HEK293 (cell line): ENCODE measurements at regions not wholly inside any gene's neighbourhood (a gene's known extent, or its start where the extent isn't known, plus 50 kb on each side); places are given as distances from the start of the nearest gene placed in this dataset.
A peak's percentile ranks its signal among the peaks of the same experiment; 100 is the strongest.

ENCODE experiments used
- CTCF ChIA-PET: fragments of 350-600 bp; formaldehyde crosslinking; extraction: SDS; loops from one replicate; lab custom pipeline; 2021; ENCODE audit warnings: antibody characterized with exemption; lab: Yijun Ruan, JAX
- POLR2A ChIA-PET: fragments of 300-600 bp; formaldehyde crosslinking; extraction: SDS; loops from one replicate; lab custom pipeline; 2020; ENCODE audit warnings: antibody characterized with exemption, inconsistent platforms; lab: Yijun Ruan, JAX
- H3K27ac ChIP-seq: fragments of 200-500 bp; sonication (Bioruptor generic); 2 replicates; pipeline ENCODE4 v1.5.1; 2014; ENCODE audit warnings: low read depth, low read length, control low read depth, inconsistent platforms; ENCODE audit errors: extremely low read depth
- H3K36me3 ChIP-seq, 2 experiments: fragments of 200-500 bp in 1 of 2; sonication (Bioruptor generic) in 1 of 2; 1 replicate in 1 of 2; 2 replicates in 1 of 2; pipeline ENCODE4 v1.5.1; 2014 to 2017; ENCODE audit warnings: inconsistent platforms in 2 of 2, low read length in 2 of 2; ENCODE audit not compliant: control insufficient read depth in 2 of 2, insufficient read depth in 1 of 2
- H3K4me1 ChIP-seq: fragments of 200-500 bp; sonication (Bioruptor generic); 2 replicates; pipeline ENCODE4 v1.5.1; 2014; ENCODE audit warnings: mild to moderate bottlenecking, low read length, inconsistent platforms; ENCODE audit not compliant: control insufficient read depth, insufficient read depth
- H3K4me3 ChIP-seq: 2 replicates; pipeline ENCODE4 v1.5.1; 2011; ENCODE audit warnings: low read depth, mild to moderate bottlenecking, control low read depth, low read length, moderate library complexity
- H3K9me3 ChIP-seq: fragments of 200-500 bp; sonication (Bioruptor generic); 2 replicates; pipeline ENCODE4 v1.5.1; 2014; ENCODE audit warnings: low read depth, low read length, inconsistent platforms; ENCODE audit not compliant: control insufficient read depth, insufficient read depth
- OSR2 ChIP-seq: fragments of 450-650 bp; formaldehyde crosslinking; IDR thresholded peaks from 2 replicates; pipeline ENCODE4 v1.5.1; 2016; ENCODE audit warnings: missing biosample characterization, missing genetic modification characterization
- OVOL3 ChIP-seq: fragments of 450-650 bp; formaldehyde crosslinking; IDR thresholded peaks from 2 replicates; pipeline ENCODE4 v1.5.1; 2016; ENCODE audit warnings: missing biosample characterization, missing genetic modification characterization
- PRDM4 ChIP-seq: fragments of 450-650 bp; formaldehyde crosslinking; IDR thresholded peaks from 2 replicates; pipeline ENCODE4 v1.5.1; 2017; ENCODE audit warnings: missing biosample characterization, missing genetic modification characterization
- PRDM6 ChIP-seq: fragments of 450-650 bp; formaldehyde crosslinking; IDR thresholded peaks from 2 replicates; pipeline ENCODE4 v1.5.1; 2017; ENCODE audit warnings: missing biosample characterization, missing genetic modification characterization
- SP2 ChIP-seq: fragments of 450-650 bp; formaldehyde crosslinking; IDR thresholded peaks from 2 replicates; pipeline ENCODE4 v1.5.1; 2016; ENCODE audit warnings: missing biosample characterization, missing genetic modification characterization
- ZBTB21 ChIP-seq: fragments of 450-650 bp; formaldehyde crosslinking; IDR thresholded peaks from 2 replicates; pipeline ENCODE4 v1.5.1; 2017; ENCODE audit warnings: missing biosample characterization, missing genetic modification characterization
- ZBTB44 ChIP-seq: fragments of 450-650 bp; IDR thresholded peaks from 2 replicates; pipeline ENCODE4 v1.5.1; 2018; ENCODE audit warnings: missing biosample characterization, mild to moderate bottlenecking, missing genetic modification characterization
- ZFP69B ChIP-seq: fragments of 450-650 bp; formaldehyde crosslinking; IDR thresholded peaks from 2 replicates; pipeline ENCODE4 v1.5.1; 2016; ENCODE audit warnings: missing biosample characterization, missing genetic modification characterization
- ZIC2 ChIP-seq: fragments of 450-650 bp; formaldehyde crosslinking; IDR thresholded peaks from 2 replicates; pipeline ENCODE4 v1.5.1; 2016; ENCODE audit warnings: missing biosample characterization, missing genetic modification characterization
- ZNF274 ChIP-seq, 2 experiments: fragments of 200-500 bp in 1 of 2; fragments of 450-650 bp in 1 of 2; sonication (Bioruptor generic) in 1 of 2; formaldehyde crosslinking in 1 of 2; IDR thresholded peaks; 2 replicates each; pipeline versions ENCODE4 v1.5.1 to v1.6.1; 2014 to 2016; ENCODE audit warnings: borderline replicate concordance in 1 of 2, inconsistent platforms in 1 of 2, low read length in 1 of 2, missing biosample characterization in 1 of 2, missing genetic modification characterization in 1 of 2
- ZNF354C ChIP-seq: fragments of 450-650 bp; formaldehyde crosslinking; IDR thresholded peaks from 2 replicates; pipeline ENCODE4 v1.5.1; 2016; ENCODE audit warnings: missing biosample characterization, missing genetic modification characterization, low read depth, borderline replicate concordance
- ZNF394 ChIP-seq: fragments of 450-650 bp; formaldehyde crosslinking; IDR thresholded peaks from 2 replicates; pipeline ENCODE4 v1.5.1; 2016; ENCODE audit warnings: missing biosample characterization, missing genetic modification characterization, mild to moderate bottlenecking, moderate library complexity, borderline replicate concordance
- ZNF423 ChIP-seq: fragments of 450-650 bp; formaldehyde crosslinking; IDR thresholded peaks from 2 replicates; pipeline ENCODE4 v1.5.1; 2016; ENCODE audit warnings: missing biosample characterization, missing genetic modification characterization
- ZNF449 ChIP-seq: fragments of 450-650 bp; formaldehyde crosslinking; IDR thresholded peaks from 2 replicates; pipeline ENCODE4 v1.5.1; 2017; ENCODE audit warnings: missing biosample characterization, mild to moderate bottlenecking, missing genetic modification characterization, moderate library complexity
- ZNF514 ChIP-seq: fragments of 450-650 bp; formaldehyde crosslinking; IDR thresholded peaks from 2 replicates; pipeline ENCODE4 v1.5.1; 2016; ENCODE audit warnings: missing biosample characterization, missing genetic modification characterization
- ZNF785 ChIP-seq: fragments of 450-650 bp; formaldehyde crosslinking; IDR thresholded peaks from 2 replicates; pipeline ENCODE4 v1.5.1; 2016; ENCODE audit warnings: missing biosample characterization, missing genetic modification characterization
- ZNF843 ChIP-seq: fragments of 450-650 bp; formaldehyde crosslinking; IDR thresholded peaks from 2 replicates; pipeline ENCODE4 v1.5.1; 2016; ENCODE audit warnings: missing biosample characterization, missing genetic modification characterization

GRCh38 chr4:112895811-112896608 is 153.4 kb upstream of the ANK2 start:
- Histone ChIP-seq H3K36me3 (no peaks in the 10 kb centered on the region), H3K27ac (no peak overlapping the region), H3K4me3 (no peak overlapping the region), H3K4me1 (0 out of 2 replicates have a peak, but pooled peaks cover 3% of the 10 kb centered on the region), H3K9me3 (no peaks in the 10 kb centered on the region)
- CTCF ChIA-PET = interaction anchor here (1.1 to 1.3 kb wide), 2 partner anchors 10 to 56 kb away, joined by 3 to 5 read pairs; no protein-coding TSS in a partner anchor
- TF ChIP-seq ZBTB21 = no peak
- no peak for TF ChIP-seq OSR2
- TF ChIP-seq ZIC2 (tag by site-specific recombination) = peak; percentile 41
- no peak for TF ChIP-seq ZNF423 (tag by site-specific recombination)
- no peak for TF ChIP-seq ZNF514 (tag by site-specific recombination)
- TF ChIP-seq ZBTB44 (tag by site-specific recombination) = peak; percentile 89
- TF ChIP-seq PRDM4 (tag by site-specific recombination) = peak; percentile 73; the same call in 1 of the 2 replicates
- POLR2A ChIA-PET = interaction anchor here (0.6 kb wide), 1 partner anchor 15 kb away, joined by 6 read pairs; no protein-coding TSS in a partner anchor

- Histone ChIP-seq H3K36me3 (no peaks in the 10 kb centered on the region), H3K4me3 (no peak overlapping the region), H3K9me3 (no peaks in the 10 kb centered on the region), H3K27ac (no peak overlapping the region), H3K4me1 (0 out of 2 replicates have a peak, but pooled peaks cover 3% of the 10 kb centered on the region)
- CTCF ChIA-PET = interaction anchor here (0.6 to 1.3 kb wide), 2 partner anchors 9 to 502 kb away, joined by 3 to 5 read pairs; no protein-coding TSS in a partner anchor
- no peak for TF ChIP-seq SP2
- peak; percentile 41 for TF ChIP-seq PRDM6 (tag by site-specific recombination)
- POLR2A ChIA-PET = no interaction called here
Measured at GRCh38 chr4:112896609-112897190, 152.8 kb upstream of the ANK2 start.

- TF ChIP-seq ZNF354C (tag by site-specific recombination) = no peak
- no peak for TF ChIP-seq ZNF449 (tag by site-specific recombination)
- TF ChIP-seq ZNF785 = no peak
- no peak for TF ChIP-seq OVOL3 (tag by site-specific recombination)
- TF ChIP-seq SP2 = no peak
- no peak for TF ChIP-seq ZNF394 (tag by site-specific recombination)
- TF ChIP-seq ZIC2 (tag by site-specific recombination) = no peak
- TF ChIP-seq ZNF274 (IDR thresholded peaks at IDR 0.05; ENCODE audit: low read length) = no peak
- TF ChIP-seq ZNF274 (tag by site-specific recombination; IDR thresholded peaks at IDR 0.05; ENCODE audit: borderline replicate concordance) = no peak
- no peak for TF ChIP-seq ZFP69B (tag by site-specific recombination)
- TF ChIP-seq ZNF843 = no peak
- no peak overlapping the region for H3K4me3 ChIP-seq
- H3K9me3 ChIP-seq = no peaks in the 10 kb centered on the region
- H3K27ac ChIP-seq = no peak overlapping the region
- H3K4me1 ChIP-seq = 0 out of 2 replicates have a peak, but pooled peaks cover 3% of the 10 kb centered on the region
- CTCF ChIA-PET = no interaction called here
- H3K36me3 ChIP-seq = no peaks in the 10 kb centered on the region
- POLR2A ChIA-PET = no interaction called here
Measured at GRCh38 chr4:112897543-112897942, 151.9 kb upstream of the ANK2 start.
